ENCODE measurements at regions not wholly inside any gene's neighbourhood (a gene's known extent, or its start where the extent isn't known, plus 50 kb on each side); places are given as distances from the start of the nearest gene placed in this dataset.

DNA sequence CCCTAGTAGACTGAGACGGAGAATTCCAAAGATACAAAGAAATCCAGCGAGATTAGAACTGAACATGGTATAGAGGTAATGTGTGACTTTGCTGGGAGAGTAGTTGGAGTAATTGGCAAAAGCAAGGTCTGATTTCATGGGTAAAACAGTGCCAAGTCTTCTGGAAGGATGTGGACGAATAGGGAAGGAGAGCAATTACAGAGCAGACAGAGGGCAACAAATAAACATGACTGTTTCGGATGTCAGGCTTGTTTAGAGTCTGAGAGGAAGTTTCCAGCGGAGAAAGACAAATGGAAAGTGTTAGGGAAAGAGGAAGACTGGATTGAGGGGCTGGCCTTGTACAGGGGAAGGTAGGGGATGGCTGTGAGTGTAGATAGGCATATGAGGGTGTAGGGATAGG lies 190.4 kb upstream of the ADRA1D start:
- Histone ChIP-seq H3F3A (ENCODE audit: insufficient read depth, low read length) (no peaks in the 10 kb centered on the region), H3K4me2 (ENCODE audit: low read length) (no peak overlapping the region), H3K4me1 (ENCODE audit: insufficient read depth, low read length, severe bottlenecking) (no peaks in the 10 kb centered on the region), H3K27me3 (ENCODE audit: insufficient read depth, low read length) (0 out of 2 replicates have a peak, but pooled peaks cover 3% of the 10 kb centered on the region), H4K20me1 (ENCODE audit: insufficient read depth, low read length) (no peaks in the 10 kb centered on the region), H3K9me3 (ENCODE audit: low read length) (no peaks in the 10 kb centered on the region), H3K9me2 (ENCODE audit: low read depth, low read length) (no peaks in the 10 kb centered on the region), H3K36me3 (ENCODE audit: insufficient read depth, low read length) (no peaks in the 10 kb centered on the region), H3K27ac (ENCODE audit: low read depth, low read length, poor library complexity, severe bottlenecking) (no peak overlapping the region), H3K79me2 (ENCODE audit: insufficient read depth, low read length) (no peaks in the 10 kb centered on the region), H3K9ac (ENCODE audit: low read length) (no peak overlapping the region), H2AFZ (ENCODE audit: low read length) (no peak overlapping the region), H3K4me3 (ENCODE audit: low read depth, low read length, poor library complexity, severe bottlenecking) (no peak overlapping the region)
- TF ChIP-seq CTCF (IDR thresholded peaks at IDR 0.05; ENCODE audit: low read length) (no peak), EZH2 (IDR thresholded peaks at IDR 0.05; ENCODE audit: borderline replicate concordance, low read length) (no peak)

- no peak overlapping the region for H3K4me2 ChIP-seq (ENCODE audit: low read length)
Observed at GRCh38 chr20:4437131-4437530, 188.0 kb upstream of the ADRA1D start.

GRCh38 chr20:4435671-4436455 lies 186.8 kb upstream of the ADRA1D start:
- Histone ChIP-seq H3K79me2 (ENCODE audit: insufficient read depth, low read length) (no peaks in the 10 kb centered on the region), H2AFZ (ENCODE audit: low read length) (no peak overlapping the region), H4K20me1 (ENCODE audit: insufficient read depth, low read length) (no peaks in the 10 kb centered on the region), H3K9me3 (ENCODE audit: low read length) (no peaks in the 10 kb centered on the region), H3K9me2 (ENCODE audit: low read depth, low read length) (no peaks in the 10 kb centered on the region), H3K36me3 (ENCODE audit: insufficient read depth, low read length) (no peaks in the 10 kb centered on the region), H3K27me3 (ENCODE audit: insufficient read depth, low read length) (0 out of 2 replicates have a peak, but pooled peaks cover 3% of the 10 kb centered on the region), H3K9ac (ENCODE audit: low read length) (no peak overlapping the region), H3F3A (ENCODE audit: insufficient read depth, low read length) (no peaks in the 10 kb centered on the region), H3K4me3 (ENCODE audit: low read depth, low read length, poor library complexity, severe bottlenecking) (no peak overlapping the region), H3K4me2 (ENCODE audit: low read length) (no peak overlapping the region), H3K4me1 (ENCODE audit: insufficient read depth, low read length, severe bottlenecking) (no peaks in the 10 kb centered on the region), H3K27ac (ENCODE audit: low read depth, low read length, poor library complexity, severe bottlenecking) (no peak overlapping the region)
- TF ChIP-seq CTCF (IDR thresholded peaks at IDR 0.05; ENCODE audit: low read length), result no peak
- no peak for TF ChIP-seq EZH2 (IDR thresholded peaks at IDR 0.05; ENCODE audit: borderline replicate concordance, low read length)

More at GRCh38 chr20:4437131-4437530, 188.0 kb upstream of the ADRA1D start:
- Histone ChIP-seq H4K20me1 (ENCODE audit: insufficient read depth, low read length) (no peaks in the 10 kb centered on the region), H3K4me3 (ENCODE audit: low read depth, low read length, poor library complexity, severe bottlenecking) (no peak overlapping the region), H3K36me3 (ENCODE audit: insufficient read depth, low read length) (no peaks in the 10 kb centered on the region), H3K27ac (ENCODE audit: low read depth, low read length, poor library complexity, severe bottlenecking) (no peak overlapping the region), H3K79me2 (ENCODE audit: insufficient read depth, low read length) (no peaks in the 10 kb centered on the region), H3K9me3 (ENCODE audit: low read length) (no peaks in the 10 kb centered on the region), H3K27me3 (ENCODE audit: insufficient read depth, low read length) (0 out of 2 replicates have a peak, but pooled peaks cover 3% of the 10 kb centered on the region), H3K9ac (ENCODE audit: low read length) (no peak overlapping the region), H3K9me2 (ENCODE audit: low read depth, low read length) (no peaks in the 10 kb centered on the region), H3K4me1 (ENCODE audit: insufficient read depth, low read length, severe bottlenecking) (no peaks in the 10 kb centered on the region), H3F3A (ENCODE audit: insufficient read depth, low read length) (no peaks in the 10 kb centered on the region), H2AFZ (ENCODE audit: low read length) (no peak overlapping the region)
- TF ChIP-seq EZH2 (IDR thresholded peaks at IDR 0.05; ENCODE audit: borderline replicate concordance, low read length) (no peak), CTCF (IDR thresholded peaks at IDR 0.05; ENCODE audit: low read length) (no peak)
